ENCODE measurements at regions not wholly inside any gene's neighbourhood (a gene's known extent, or its start where the extent isn't known, plus 50 kb on each side); places are given as distances from the start of the nearest gene placed in this dataset.
"Not testable (repeated sequence)": the region's sequence is repeated elsewhere in the genome, so short reads cannot be mapped to it uniquely, and the experiment has no call there.

DNA sequence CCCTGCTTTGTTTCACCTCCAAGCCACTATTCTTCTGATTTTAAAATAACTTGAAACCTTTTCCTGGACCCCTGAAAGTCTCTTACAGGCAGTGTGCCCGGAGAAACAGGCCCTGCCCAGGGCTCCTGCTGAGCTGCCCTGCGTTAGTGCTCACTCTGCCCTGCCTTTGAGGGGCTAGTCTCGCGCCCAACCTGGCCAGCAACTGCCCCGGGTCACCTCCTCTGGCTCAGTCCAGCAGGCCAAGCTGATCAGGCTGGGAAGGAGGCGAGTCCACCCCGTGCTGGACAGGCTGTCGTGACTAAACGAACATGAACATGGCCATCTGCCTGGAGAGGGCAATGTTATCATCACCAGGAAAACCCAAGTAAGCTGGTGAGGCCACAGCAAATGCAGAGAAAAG lies 245.4 kb downstream of the ANKRD60 start:
- H3K27ac ChIP-seq = no peak overlapping the region
- TF ChIP-seq, protein P1, sequence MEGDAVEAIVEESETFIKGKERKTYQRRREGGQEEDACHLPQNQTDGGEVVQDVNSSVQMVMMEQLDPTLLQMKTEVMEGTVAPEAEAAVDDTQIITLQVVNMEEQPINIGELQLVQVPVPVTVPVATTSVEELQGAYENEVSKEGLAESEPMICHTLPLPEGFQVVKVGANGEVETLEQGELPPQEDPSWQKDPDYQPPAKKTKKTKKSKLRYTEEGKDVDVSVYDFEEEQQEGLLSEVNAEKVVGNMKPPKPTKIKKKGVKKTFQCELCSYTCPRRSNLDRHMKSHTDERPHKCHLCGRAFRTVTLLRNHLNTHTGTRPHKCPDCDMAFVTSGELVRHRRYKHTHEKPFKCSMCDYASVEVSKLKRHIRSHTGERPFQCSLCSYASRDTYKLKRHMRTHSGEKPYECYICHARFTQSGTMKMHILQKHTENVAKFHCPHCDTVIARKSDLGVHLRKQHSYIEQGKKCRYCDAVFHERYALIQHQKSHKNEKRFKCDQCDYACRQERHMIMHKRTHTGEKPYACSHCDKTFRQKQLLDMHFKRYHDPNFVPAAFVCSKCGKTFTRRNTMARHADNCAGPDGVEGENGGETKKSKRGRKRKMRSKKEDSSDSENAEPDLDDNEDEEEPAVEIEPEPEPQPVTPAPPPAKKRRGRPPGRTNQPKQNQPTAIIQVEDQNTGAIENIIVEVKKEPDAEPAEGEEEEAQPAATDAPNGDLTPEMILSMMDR (conservative IDR thresholded peaks at IDR 0.05; ENCODE audit: low read depth) = no peak
- CTCF ChIA-PET = interaction anchor here (0.8 kb wide), 1 partner anchor 22 kb away, joined by 3 read pairs; no protein-coding TSS in a partner anchor
- DNase-seq (ENCODE audit: low spot score) = no peak
- POLR2A ChIA-PET (ENCODE audit: low non-redundant PET) = no interaction called here

DNA sequence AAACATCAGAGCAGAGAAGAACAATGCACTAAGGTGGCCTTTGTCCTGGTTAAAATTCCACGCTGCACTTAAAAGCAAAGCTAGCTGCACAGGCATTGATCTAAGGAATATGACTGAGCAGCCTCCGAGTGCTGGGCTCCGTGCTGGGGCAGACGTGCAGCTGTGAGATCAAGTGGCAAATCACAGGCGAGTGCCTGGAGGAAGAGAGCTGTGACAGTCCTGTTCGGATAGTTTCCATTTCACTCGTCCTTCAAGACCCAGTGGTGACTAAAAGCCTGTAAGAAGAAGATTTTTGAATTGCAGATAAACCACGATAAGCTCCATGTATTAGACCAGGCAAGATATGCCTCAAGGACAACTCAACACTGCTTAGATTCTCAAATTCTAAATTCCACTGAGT lies 247.9 kb downstream of the ANKRD60 start:
- no peak overlapping the region for H3K27ac ChIP-seq
- no peak for DNase-seq (ENCODE audit: low spot score)
- ChIA-PET POLR2A (ENCODE audit: low non-redundant PET) (no interaction called here), CTCF (interaction anchor here (0.7 kb wide), 1 partner anchor 101 kb away, joined by 3 read pairs; no protein-coding TSS in a partner anchor)
- TF ChIP-seq, protein P1 (conservative IDR thresholded peaks at IDR 0.05; ENCODE audit: low read depth) = no peak

DNA sequence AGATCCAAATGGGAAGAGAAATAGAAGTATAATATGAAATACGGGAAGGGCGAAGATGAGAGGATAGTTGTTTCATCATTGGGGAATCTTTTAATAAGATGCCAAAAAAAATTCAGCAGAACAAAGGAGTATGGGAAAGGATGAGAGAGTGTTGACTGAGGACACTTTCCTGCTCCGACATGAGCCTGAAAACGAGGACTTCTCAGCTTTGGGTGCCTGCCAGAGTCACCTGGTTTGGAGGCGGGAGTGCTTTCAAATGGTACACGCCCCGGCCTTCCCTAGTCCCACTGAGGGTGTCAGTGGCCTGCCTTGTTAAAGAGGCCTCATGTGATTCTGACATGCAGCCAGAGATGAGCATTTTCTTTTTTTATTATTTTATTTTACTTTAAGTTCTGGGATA lies 250.9 kb downstream of the ANKRD60 start:
- ChIA-PET CTCF (no interaction called here), POLR2A (ENCODE audit: low non-redundant PET) (no interaction called here)
- DNase-seq (ENCODE audit: low spot score) = no peak
- TF ChIP-seq, protein P1 (conservative IDR thresholded peaks at IDR 0.05; ENCODE audit: low read depth) = no peak
- H3K27ac ChIP-seq = no peak overlapping the region

DNA sequence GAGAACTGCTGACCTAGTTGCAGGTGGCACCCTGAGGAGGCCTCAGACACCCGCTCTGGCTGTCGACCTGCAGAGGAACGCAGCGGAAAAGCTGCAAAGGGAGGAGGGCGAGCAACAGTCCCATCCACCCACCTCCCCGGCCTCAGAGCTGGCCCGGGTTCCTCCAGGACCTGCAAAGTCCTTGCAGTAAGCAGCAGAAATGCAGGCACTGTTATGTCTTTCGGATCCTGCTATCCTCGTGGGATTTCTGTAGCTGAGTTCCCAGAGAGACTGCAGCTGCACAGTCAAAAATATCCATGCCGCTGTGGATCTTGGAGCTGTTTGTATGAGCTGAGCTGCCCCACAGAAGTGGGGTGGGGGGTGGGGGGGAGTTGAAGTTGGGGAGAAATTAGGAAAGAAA lies 251.3 kb downstream of the ANKRD60 start:
- ChIA-PET CTCF (no interaction called here), POLR2A (ENCODE audit: low non-redundant PET) (no interaction called here)
- H3K27ac ChIP-seq = no peak overlapping the region
- DNase-seq (ENCODE audit: low spot score) = no peak
- TF ChIP-seq, protein P1 (conservative IDR thresholded peaks at IDR 0.05; ENCODE audit: low read depth) = no peak

DNA sequence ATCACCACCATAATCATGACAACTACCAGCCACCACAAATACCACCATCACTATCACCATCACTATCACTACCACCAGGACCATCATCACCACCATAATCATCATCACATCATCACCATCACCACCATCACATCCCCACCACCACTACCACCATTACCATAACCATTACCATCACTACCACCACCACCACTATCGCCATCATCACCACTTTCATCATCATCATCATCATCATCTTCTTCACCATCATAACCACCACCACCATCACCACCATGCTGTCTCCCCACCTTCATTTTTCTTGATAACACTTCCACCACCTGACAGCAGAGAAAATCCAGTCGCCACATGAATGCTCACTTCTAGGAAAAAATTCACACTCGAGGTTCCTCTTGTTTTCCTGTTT lies 253.6 kb downstream of the ANKRD60 start:
- POLR2A ChIA-PET (ENCODE audit: low non-redundant PET) = no interaction called here
- CTCF ChIA-PET = no interaction called here
- DNase-seq (ENCODE audit: low spot score) = no peak

DNA sequence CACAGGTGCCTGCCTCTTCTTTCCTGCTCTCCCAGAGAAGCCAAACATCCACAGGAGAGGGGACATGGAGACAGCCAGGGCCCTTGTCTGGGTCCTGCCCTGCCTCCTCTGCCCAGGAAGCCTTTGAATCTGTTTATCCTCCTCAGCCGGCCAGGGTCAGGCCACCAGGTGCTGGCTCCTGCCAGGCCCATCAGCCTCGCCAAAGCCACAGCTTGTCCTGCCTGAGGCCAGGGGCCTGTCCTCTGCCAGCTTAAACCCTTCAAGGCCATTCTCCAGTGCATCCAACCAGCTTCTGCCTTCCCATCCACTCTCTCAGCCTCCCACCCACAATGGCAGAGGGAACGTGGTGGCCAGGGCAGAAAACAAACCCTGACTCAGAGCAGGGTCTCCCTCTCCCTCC lies 254.6 kb downstream of the ANKRD60 start:
- no peak for DNase-seq (ENCODE audit: low spot score)
- POLR2A ChIA-PET (ENCODE audit: low non-redundant PET) = no interaction called here
- TF ChIP-seq, protein P1 (conservative IDR thresholded peaks at IDR 0.05; ENCODE audit: low read depth) = no peak
- H3K27ac ChIP-seq = no peak overlapping the region
- CTCF ChIA-PET = interaction anchor here (0.6 kb wide), 1 partner anchor 25 kb away, joined by 3 read pairs; no protein-coding TSS in a partner anchor

More for the DNA sequence above, 253.6 kb downstream of the ANKRD60 start:
- no peak overlapping the region for H3K27ac ChIP-seq
- TF ChIP-seq, protein P1 (conservative IDR thresholded peaks at IDR 0.05; ENCODE audit: low read depth) = no peak

DNA sequence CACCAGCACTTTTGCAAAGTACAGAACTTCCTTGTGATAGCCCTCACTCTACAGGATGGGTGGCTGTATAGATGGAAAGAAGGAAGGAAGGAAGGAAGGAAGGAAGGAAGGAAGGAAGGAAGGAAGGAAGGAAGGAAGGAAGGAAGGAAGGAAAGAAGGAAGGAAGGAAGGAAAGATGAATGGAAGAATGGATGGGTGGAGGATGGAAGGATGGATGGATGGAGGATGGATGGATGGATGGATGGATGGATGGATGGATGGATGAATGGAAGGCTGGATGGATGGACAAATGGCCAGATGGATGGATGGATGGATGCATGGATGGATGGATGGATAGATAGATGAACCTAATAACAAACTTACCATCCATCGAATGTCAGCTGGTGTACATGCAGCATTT lies 256.9 kb downstream of the ANKRD60 start:
- H3K27ac ChIP-seq; DNase-seq (ENCODE audit: low spot score); POLR2A ChIA-PET (ENCODE audit: low non-redundant PET); CTCF ChIA-PET: not testable (repeated sequence)

Measured in RWPE1 (cell line).